Panc1 (cell line): ENCODE measurements at regions not wholly inside any gene's neighbourhood (a gene's known extent, or its start where the extent isn't known, plus 50 kb on each side); places are given as distances from the start of the nearest gene placed in this dataset.

Source experiments
- ATAC-seq: fragments of 200-7000 bp; cut with Tn5 transposase; 2 replicates; pipeline ENCODE4 v1.9.1; 2020; ENCODE audit warnings: mild to moderate bottlenecking, moderate library complexity
- BruUV-seq: library from RNA; stranded (reverse); fragments of 400-500 nt; replicated peaks from 2 replicates; lab custom pipeline; 2021; lab: Mats Ljungman, UMichigan
- CTCF ChIA-PET: fragments of 300-600 bp; sonication (Branson Sonifier 250); formaldehyde crosslinking; loops from one replicate; lab custom pipeline; 2022; ENCODE audit warnings: antibody characterized with exemption; lab: Charles Lee
- POLR2A ChIA-PET: fragments of 300-600 bp; sonication (Branson Sonifier 250); formaldehyde crosslinking; loops from one replicate; lab custom pipeline; 2022; ENCODE audit warnings: antibody characterized with exemption; lab: Charles Lee
- DNase-seq: peaks from one replicate; pipeline ENCODE4 v3.0.0-alpha.2; 2010; ENCODE audit warnings: low read depth, low spot score
- H3K27ac ChIP-seq: 2 replicates; pipeline ENCODE4 v1.5.1; 2011; ENCODE audit warnings: mild to moderate bottlenecking, low read length, inconsistent platforms
- H3K27me3 ChIP-seq: fragments of 200-500 bp; sonication (Bioruptor generic); 2 replicates; pipeline ENCODE4 v1.6.0; 2014; ENCODE audit warnings: low read length, inconsistent platforms; ENCODE audit not compliant: control insufficient read depth, insufficient read depth
- H3K36me3 ChIP-seq: fragments of 200-500 bp; sonication (Bioruptor generic); 2 replicates; pipeline ENCODE4 v1.5.1; 2014; ENCODE audit warnings: inconsistent platforms, mild to moderate bottlenecking, low read length, moderate library complexity; ENCODE audit not compliant: control insufficient read depth, insufficient read depth
- H3K4me1 ChIP-seq: 2 replicates; pipeline ENCODE4 v1.5.1; 2011; ENCODE audit warnings: inconsistent platforms, mild to moderate bottlenecking, low read length, moderate library complexity; ENCODE audit not compliant: control insufficient read depth, insufficient read depth
- H3K4me3 ChIP-seq, 2 experiments: 2 replicates each; pipeline ENCODE4 v1.5.1; 2011 to 2012; ENCODE audit warnings: low read depth in 2 of 2, low read length in 2 of 2, mild to moderate bottlenecking in 2 of 2, inconsistent platforms in 1 of 2, moderate library complexity in 1 of 2
- H3K9me3 ChIP-seq: fragments of 200-500 bp; sonication (Bioruptor generic); 2 replicates; pipeline ENCODE4 v1.5.1; 2014; ENCODE audit warnings: low read depth, mild to moderate bottlenecking, inconsistent platforms, low read length, moderate library complexity; ENCODE audit not compliant: control insufficient read depth, insufficient read depth
- CTCF ChIP-seq: fragments of 450-650 bp; IDR thresholded peaks from 2 replicates; pipeline ENCODE4 v1.5.1; 2017; ENCODE audit warnings: mild to moderate bottlenecking
- POLR2AphosphoS5 ChIP-seq: IDR thresholded peaks from 2 replicates; pipeline ENCODE4 v1.6.1; 2012; ENCODE audit warnings: mild to moderate bottlenecking, low read depth, low read length, moderate library complexity
- REST ChIP-seq, 2 experiments: IDR thresholded peaks; 2 replicates each; pipeline ENCODE4 v1.6.1; 2011 to 2012; ENCODE audit warnings: low read depth in 2 of 2, control low read depth in 1 of 2, low read length in 1 of 2, mild to moderate bottlenecking in 1 of 2, moderate library complexity in 1 of 2; ENCODE audit not compliant: insufficient read depth in 1 of 2
- SIN3A ChIP-seq: IDR thresholded peaks from 2 replicates; pipeline ENCODE4 v1.6.1; 2012; ENCODE audit warnings: low read depth, mild to moderate bottlenecking, low read length, moderate library complexity, borderline replicate concordance; ENCODE audit not compliant: insufficient read depth
- TCF7L2 ChIP-seq: IDR thresholded peaks from 2 replicates; pipeline ENCODE4 v1.6.1; 2011; ENCODE audit warnings: mild to moderate bottlenecking, low read depth, low read length, inconsistent platforms
- in situ Hi-C: cut with HindIII; loops from 2 replicates; pipeline ENCODE4 v1.10.0; 2016; ENCODE audit warnings: low sequenced_read_pairs, low pct_unique_long_range_greater_than_20kb
- intact Hi-C: fragments of 100-400 bp; cut with micrococcal nuclease; formaldehyde crosslinking; loops from one replicate; pipeline ENCODE4 v1.10.0; 2022; ENCODE audit not compliant: unreplicated experiment

- no peak for TF ChIP-seq CTCF
- TF ChIP-seq SIN3A, result no peak
- TF ChIP-seq POLR2AphosphoS5, result no peak
- TF ChIP-seq REST (IDR thresholded peaks at IDR 0.05; ENCODE audit: insufficient read depth in 1 of 2, low read depth in 2 of 2, low read length in 1 of 2), result no peak
- TF ChIP-seq TCF7L2, result no peak
- ChIA-PET CTCF (no interaction called here), POLR2A (no interaction called here)
- Histone ChIP-seq H3K36me3 (no peaks in the 10 kb centered on the region), H3K27ac (no peak overlapping the region), H3K9me3 (no peaks in the 10 kb centered on the region), H3K4me1 (no peaks in the 10 kb centered on the region), H3K27me3 (no peaks in the 10 kb centered on the region; the same call in 1 of the 2 replicates), H3K4me3 (no peak overlapping the region)
- intact Hi-C loops, result no loop called here
- in situ Hi-C loops, result no loop called here
- DNase-seq, result no peak
- ATAC-seq, result no peak
- no TSS peak for BruUV-seq
These were observed 309.9 kb downstream of the VRK1 start for GRCh38 chr14:97107080-97107479.

GRCh38 chr14:97107760-97108159 lies 310.6 kb downstream of the VRK1 start:
- H3K9me3 ChIP-seq, result no peaks in the 10 kb centered on the region
- no peak overlapping the region for H3K27ac ChIP-seq
- BruUV-seq, result no TSS peak
- in situ Hi-C loops (no loop called here), intact Hi-C loops (no loop called here)
- POLR2A ChIA-PET, result no interaction called here
- no peaks in the 10 kb centered on the region for H3K4me1 ChIP-seq
- CTCF ChIA-PET, result no interaction called here
- no peaks in the 10 kb centered on the region for H3K36me3 ChIP-seq
- ATAC-seq (no peak), DNase-seq (no peak)
- H3K27me3 ChIP-seq, result no peaks in the 10 kb centered on the region; the same call in 1 of the 2 replicates
- H3K4me3 ChIP-seq, result no peak overlapping the region
- TF ChIP-seq TCF7L2, result no peak
- TF ChIP-seq POLR2AphosphoS5, result no peak
- TF ChIP-seq CTCF, result no peak
- TF ChIP-seq REST (IDR thresholded peaks at IDR 0.05; ENCODE audit: insufficient read depth in 1 of 2, low read depth in 2 of 2, low read length in 1 of 2), result no peak
- TF ChIP-seq SIN3A, result no peak
